GM23338 (cell line): ENCODE measurements at regions not wholly inside any gene's neighbourhood (a gene's known extent, or its start where the extent isn't known, plus 50 kb on each side); places are given as distances from the start of the nearest gene placed in this dataset.

Experiments
- ATAC-seq: fragments of 200-7000 bp; cut with Tn5 transposase; 3 replicates; pipeline ENCODE4 v1.9.1; 2020
- DNase-seq: peaks from one replicate; pipeline ENCODE4 v3.0.0-alpha.2; 2015; ENCODE audit warnings: low spot score
- H2AFZ ChIP-seq: fragments of 200-600 bp; sonication (generic); 2 replicates; pipeline ENCODE4 v1.8.0; 2016; ENCODE audit warnings: antibody characterized with exemption, mild to moderate bottlenecking, moderate library complexity
- H3F3A ChIP-seq: fragments of 200-600 bp; sonication (generic); replicated peaks from 2 replicates; pipeline ENCODE4 v1.8.0; 2017; ENCODE audit warnings: antibody characterized with exemption, mixed run types, low read depth
- H3K27ac ChIP-seq: fragments of 200-600 bp; sonication (generic); 2 replicates; pipeline ENCODE4 v1.6.1; 2016; ENCODE audit warnings: low read depth
- H3K27me3 ChIP-seq: fragments of 200-600 bp; sonication (generic); 2 replicates; pipeline ENCODE4 v1.8.0; 2016; ENCODE audit warnings: mild to moderate bottlenecking, mixed run types, moderate library complexity; ENCODE audit not compliant: insufficient read depth
- H3K36me3 ChIP-seq: fragments of 200-600 bp; sonication (generic); 2 replicates; pipeline ENCODE4 v1.8.0; 2016; ENCODE audit warnings: mild to moderate bottlenecking; ENCODE audit not compliant: insufficient read depth
- H3K4me1 ChIP-seq: fragments of 200-600 bp; sonication (generic); 2 replicates; pipeline ENCODE4 v1.8.0; 2016; ENCODE audit warnings: mild to moderate bottlenecking, moderate library complexity; ENCODE audit not compliant: insufficient read depth
- H3K4me2 ChIP-seq: fragments of 200-600 bp; sonication (generic); 2 replicates; pipeline ENCODE4 v1.7.1; 2017; ENCODE audit warnings: mixed run types
- H3K4me3 ChIP-seq: fragments of 200-600 bp; sonication (generic); 2 replicates; pipeline ENCODE4 v1.6.1; 2016; ENCODE audit warnings: mixed run types
- H3K79me2 ChIP-seq: fragments of 200-600 bp; sonication (generic); replicated peaks from 2 replicates; pipeline ENCODE4 v1.8.0; 2017; ENCODE audit warnings: mild to moderate bottlenecking; ENCODE audit not compliant: insufficient read depth
- H3K9me2 ChIP-seq: fragments of 200-600 bp; sonication (generic); 2 replicates; pipeline ENCODE4 v1.8.0; 2017; ENCODE audit not compliant: insufficient read depth
- H4K20me1 ChIP-seq: fragments of 200-600 bp; sonication (generic); replicated peaks from 2 replicates; pipeline ENCODE4 v1.8.0; 2017; ENCODE audit warnings: mild to moderate bottlenecking; ENCODE audit not compliant: insufficient read depth
- H3K27ac Mint-ChIP-seq: 2 replicates; pipeline ENCODE4 v1.8.0; 2020; ENCODE audit warnings: inconsistent platforms, mild to moderate bottlenecking, moderate library complexity, mixed read lengths
- H3K27me3 Mint-ChIP-seq: 3 replicates; pipeline ENCODE4 v1.8.0; 2022; ENCODE audit warnings: low read depth, mild to moderate bottlenecking, moderate library complexity, mixed read lengths, inconsistent platforms; ENCODE audit not compliant: insufficient read depth, poor library complexity
- H3K36me3 Mint-ChIP-seq: 3 replicates; pipeline ENCODE4 v1.8.0; 2021; ENCODE audit warnings: low read depth, mild to moderate bottlenecking, inconsistent platforms, moderate library complexity, mixed read lengths
- H3K4me1 Mint-ChIP-seq: 3 replicates; pipeline ENCODE4 v1.8.0; 2020; ENCODE audit warnings: mild to moderate bottlenecking, inconsistent platforms, mixed read lengths
- H3K4me3 Mint-ChIP-seq: 3 replicates; pipeline ENCODE4 v1.8.0; 2021; ENCODE audit warnings: moderate library complexity, mild to moderate bottlenecking, inconsistent platforms, mixed read lengths
- H3K9me3 Mint-ChIP-seq: 3 replicates; pipeline ENCODE4 v1.8.0; 2020; ENCODE audit warnings: moderate library complexity, mild to moderate bottlenecking, inconsistent platforms, mixed read lengths
- CREB1 ChIP-seq: fragments of 250-450 bp; sonication (Bioruptor Pico); IDR thresholded peaks from 2 replicates; pipeline ENCODE4 v1.5.0; 2020; ENCODE audit warnings: low read depth, mild to moderate bottlenecking, moderate library complexity
- CTCF ChIP-seq, 2 experiments: fragments of 200-600 bp in 1 of 2; sonication (generic) in 1 of 2; conservative IDR thresholded peaks; 2 replicates each; pipeline versions ENCODE4 v1.5.1 to v1.6.1; 2016 to 2017; ENCODE audit warnings: antibody characterized with exemption in 2 of 2, low read depth in 2 of 2, mild to moderate bottlenecking in 2 of 2, moderate library complexity in 1 of 2
- ETS1 ChIP-seq: IDR thresholded peaks from 2 replicates; pipeline ENCODE4 v1.6.1; 2016; ENCODE audit warnings: antibody characterized with exemption
- EZH2 ChIP-seq: fragments of 200-600 bp; sonication (generic); IDR thresholded peaks from one replicate; pipeline ENCODE4 v1.8.0; 2017; ENCODE audit warnings: antibody characterized with exemption, mild to moderate bottlenecking, low read depth; ENCODE audit not compliant: unreplicated experiment
- EZH2phosphoT487 ChIP-seq: fragments of 200-600 bp; sonication (generic); IDR thresholded peaks from one replicate; pipeline ENCODE4 v1.8.1; 2018; ENCODE audit warnings: antibody characterized with exemption; ENCODE audit not compliant: unreplicated experiment
- JUNB ChIP-seq: IDR thresholded peaks from one replicate; pipeline ENCODE4 v1.6.1; 2016; ENCODE audit warnings: antibody characterized with exemption; ENCODE audit not compliant: unreplicated experiment
- NANOG ChIP-seq: IDR thresholded peaks from 2 replicates; pipeline ENCODE4 v1.6.1; 2016; ENCODE audit warnings: antibody characterized with exemption, borderline replicate concordance
- POLR2AphosphoS5 ChIP-seq: IDR thresholded peaks from 2 replicates; pipeline ENCODE4 v1.6.1; 2016; ENCODE audit warnings: antibody characterized with exemption, low read depth
- REST ChIP-seq: IDR thresholded peaks from one replicate; pipeline ENCODE4 v1.6.1; 2018; ENCODE audit warnings: antibody characterized with exemption; ENCODE audit not compliant: unreplicated experiment
- STAT1 ChIP-seq: IDR thresholded peaks from one replicate; pipeline ENCODE4 v1.6.1; 2016; ENCODE audit warnings: antibody characterized with exemption; ENCODE audit not compliant: unreplicated experiment
- ZNF462 ChIP-seq: fragments of 250-450 bp; sonication (Bioruptor Pico); IDR thresholded peaks from 2 replicates; pipeline ENCODE4 v1.5.0; 2020; ENCODE audit warnings: mild to moderate bottlenecking, moderate library complexity

- no peak for ATAC-seq
- no peaks in the 10 kb centered on the region for H4K20me1 ChIP-seq
- H3K27me3 ChIP-seq: no peaks in the 10 kb centered on the region
- H3K4me3 Mint-ChIP-seq: peak overlapping the region; percentile 18; the same call in 1 of the 3 replicates
- H3K36me3 Mint-ChIP-seq: peaks cover 21% of the 10 kb centered on the region; the same call in 2 of the 3 replicates
- H3K9me2 ChIP-seq: no peaks in the 10 kb centered on the region
- no peak overlapping the region for H3K27ac ChIP-seq
- no peak overlapping the region for H3K4me2 ChIP-seq
- peaks cover 49% of the 10 kb centered on the region for H3K4me1 ChIP-seq
- TF ChIP-seq NANOG (no peak), CREB1 (no peak), POLR2AphosphoS5 (no peak), EZH2 (no peak), ETS1 (no peak), EZH2phosphoT487 (no peak), STAT1 (no peak), JUNB (no peak), REST (no peak), CTCF (conservative IDR thresholded peaks at IDR 0.05; ENCODE audit: low read depth in 2 of 2) (no peak), ZNF462 (no peak)
- H3K27ac Mint-ChIP-seq: peak overlapping the region; percentile 75
- H3K79me2 ChIP-seq: no peaks in the 10 kb centered on the region
- peaks cover 23% of the 10 kb centered on the region for H3K9me3 Mint-ChIP-seq
- no peak overlapping the region for H3K4me3 ChIP-seq
- no peaks in the 10 kb centered on the region for H3K27me3 Mint-ChIP-seq
- no peaks in the 10 kb centered on the region for H3F3A ChIP-seq
- H3K36me3 ChIP-seq: no peaks in the 10 kb centered on the region
- DNase-seq: no peak
- no peak overlapping the region for H2AFZ ChIP-seq
- peaks cover 54% of the 10 kb centered on the region for H3K4me1 Mint-ChIP-seq
These were observed 254.6 kb upstream of the SP8 start for GRCh38 chr7:21041252-21041651.
